ENCODE measurements at regions not wholly inside any gene's neighbourhood (a gene's known extent, or its start where the extent isn't known, plus 50 kb on each side); places are given as distances from the start of the nearest gene placed in this dataset.

DNA sequence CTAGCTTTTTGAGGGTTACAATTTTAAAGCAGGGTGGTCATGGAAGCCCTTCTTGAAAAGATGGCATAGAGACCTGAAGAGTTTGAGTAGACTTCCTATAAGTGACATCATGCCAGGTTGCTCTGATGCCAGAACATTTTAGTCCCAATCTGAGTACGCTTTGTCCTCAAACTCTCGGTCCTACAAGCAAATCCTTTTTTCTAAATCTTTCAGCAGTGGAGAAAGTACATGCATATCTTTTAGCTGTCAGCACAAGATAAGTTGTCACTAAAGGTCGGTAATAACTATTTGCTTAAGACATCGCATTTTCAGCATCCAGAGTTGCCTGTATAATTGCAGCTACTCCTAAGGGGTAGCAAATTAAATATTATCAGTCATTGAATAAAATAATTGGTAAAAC lies 140.4 kb downstream of the ATP6V1G3 start:
- TF ChIP-seq, protein P1, sequence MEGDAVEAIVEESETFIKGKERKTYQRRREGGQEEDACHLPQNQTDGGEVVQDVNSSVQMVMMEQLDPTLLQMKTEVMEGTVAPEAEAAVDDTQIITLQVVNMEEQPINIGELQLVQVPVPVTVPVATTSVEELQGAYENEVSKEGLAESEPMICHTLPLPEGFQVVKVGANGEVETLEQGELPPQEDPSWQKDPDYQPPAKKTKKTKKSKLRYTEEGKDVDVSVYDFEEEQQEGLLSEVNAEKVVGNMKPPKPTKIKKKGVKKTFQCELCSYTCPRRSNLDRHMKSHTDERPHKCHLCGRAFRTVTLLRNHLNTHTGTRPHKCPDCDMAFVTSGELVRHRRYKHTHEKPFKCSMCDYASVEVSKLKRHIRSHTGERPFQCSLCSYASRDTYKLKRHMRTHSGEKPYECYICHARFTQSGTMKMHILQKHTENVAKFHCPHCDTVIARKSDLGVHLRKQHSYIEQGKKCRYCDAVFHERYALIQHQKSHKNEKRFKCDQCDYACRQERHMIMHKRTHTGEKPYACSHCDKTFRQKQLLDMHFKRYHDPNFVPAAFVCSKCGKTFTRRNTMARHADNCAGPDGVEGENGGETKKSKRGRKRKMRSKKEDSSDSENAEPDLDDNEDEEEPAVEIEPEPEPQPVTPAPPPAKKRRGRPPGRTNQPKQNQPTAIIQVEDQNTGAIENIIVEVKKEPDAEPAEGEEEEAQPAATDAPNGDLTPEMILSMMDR (IDR thresholded peaks at IDR 0.05), result no peak
- TF ChIP-seq POLR2A (IDR thresholded peaks at IDR 0.05; ENCODE audit: low read depth) (no peak), EP300 (IDR thresholded peaks at IDR 0.05) (no peak)

Data from esophagus muscularis mucosa (tissue), 4 donors.